CD4-positive, alpha-beta T cell treated with Interleukin-6 for 4 hours (primary cell): ENCODE measurements at regions not wholly inside any gene's neighbourhood (a gene's known extent, or its start where the extent isn't known, plus 50 kb on each side); places are given as distances from the start of the nearest gene placed in this dataset.

Source experiments
- DNase-seq: peaks from one replicate; pipeline ENCODE4 v3.0.0-alpha.2; 2020; ENCODE audit warnings: mixed read lengths

DNA sequence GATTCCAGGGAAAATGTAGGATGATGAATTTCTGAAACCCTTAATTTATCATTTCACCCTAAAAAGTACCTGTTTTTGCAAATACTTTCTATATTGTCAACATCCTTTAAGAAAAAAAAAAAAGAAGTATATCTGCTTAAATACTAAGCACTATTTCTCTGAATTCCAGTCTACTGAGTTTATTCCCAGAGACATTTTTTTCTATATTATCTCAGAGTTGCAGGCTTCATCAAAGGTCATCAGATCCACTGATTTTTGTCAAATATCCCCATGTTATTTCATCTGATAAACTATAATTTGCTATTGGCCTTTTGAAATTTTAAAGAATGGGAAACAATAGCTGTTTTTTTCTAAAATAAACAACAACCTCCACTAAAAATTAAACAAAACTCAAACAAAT is 357.6 kb upstream of the ID4 start:
- DNase-seq = no peak

DNA sequence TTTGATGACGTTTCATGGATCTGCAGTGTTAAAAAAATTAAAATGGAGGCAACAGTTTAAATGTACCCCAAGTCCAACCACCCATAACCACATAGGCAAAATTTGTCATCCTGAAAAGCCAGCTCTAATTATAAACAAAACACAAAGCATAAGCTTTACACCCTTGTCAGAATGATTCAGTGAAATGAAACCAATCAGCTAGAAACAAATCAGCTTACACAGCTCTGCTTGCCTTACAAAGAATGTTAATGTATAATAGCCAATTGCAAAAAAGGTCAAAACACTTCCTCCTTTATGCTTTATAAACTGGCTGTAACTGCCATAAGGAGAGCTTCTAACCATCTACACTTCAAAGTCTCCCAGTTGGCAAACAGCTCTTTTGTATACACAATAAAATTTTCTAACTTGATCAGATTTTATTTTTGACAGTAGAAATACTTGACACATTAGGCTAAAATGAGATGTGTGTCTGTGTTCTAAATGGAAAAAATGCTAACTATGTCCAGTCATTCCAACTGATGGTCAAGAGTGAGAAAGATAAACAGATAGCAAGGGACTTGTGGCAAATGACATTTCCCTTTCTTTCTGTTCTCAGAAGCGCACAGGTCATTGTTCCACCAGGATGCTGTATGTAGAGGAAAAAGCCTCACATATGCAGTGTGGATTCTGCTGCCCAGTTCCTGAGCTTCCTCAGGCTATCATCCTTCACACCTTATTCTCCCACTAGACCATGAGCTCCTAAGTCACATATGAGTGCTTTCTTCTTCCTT is 344.3 kb upstream of the ID4 start:
- no peak for DNase-seq

DNA sequence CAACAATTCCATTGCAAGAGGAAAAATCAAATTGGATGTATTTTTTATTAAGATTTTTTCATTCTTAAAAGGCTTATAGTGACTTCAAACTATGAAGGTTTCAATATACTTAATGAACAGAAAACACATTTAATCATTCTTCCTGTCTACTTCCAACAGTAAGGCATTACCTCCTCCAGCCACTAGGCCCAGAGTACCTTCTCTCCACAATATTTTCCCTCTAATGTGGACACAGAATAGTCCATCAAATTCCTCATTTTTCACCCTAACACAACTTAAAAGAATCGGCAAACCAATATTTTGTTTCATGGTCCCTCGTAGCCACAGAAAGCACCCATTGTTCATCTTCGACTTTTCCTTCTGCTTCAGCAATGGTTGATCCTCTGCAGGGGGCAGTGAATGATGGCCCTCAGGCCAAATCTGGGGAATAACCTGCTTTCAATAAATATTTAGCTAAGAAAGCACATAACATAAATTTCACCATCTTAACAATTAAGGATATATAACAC is 335.4 kb upstream of the ID4 start:
- no peak for DNase-seq

DNA sequence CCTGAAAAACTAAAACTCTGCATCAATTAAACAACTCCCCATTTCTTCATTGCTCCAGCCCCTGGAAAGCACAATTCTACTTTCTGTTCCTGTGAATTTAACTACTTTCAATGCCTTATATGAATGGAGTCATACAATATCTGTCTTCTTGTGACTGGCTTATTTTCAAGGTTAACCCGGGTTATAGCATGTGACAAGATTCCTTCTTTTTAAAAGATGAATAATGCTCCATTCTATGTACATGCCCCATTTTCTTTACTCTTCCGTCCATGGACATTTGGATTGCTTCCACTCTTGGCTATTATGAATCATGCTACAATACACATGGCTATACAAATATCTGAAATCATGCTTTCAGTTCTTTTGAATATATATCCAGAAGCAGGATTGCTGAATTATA is 334.9 kb upstream of the ID4 start:
- DNase-seq = no peak

GRCh38 chr6:19515939-19516338 is 321.2 kb upstream of the ID4 start:
- DNase-seq = no peak

DNA sequence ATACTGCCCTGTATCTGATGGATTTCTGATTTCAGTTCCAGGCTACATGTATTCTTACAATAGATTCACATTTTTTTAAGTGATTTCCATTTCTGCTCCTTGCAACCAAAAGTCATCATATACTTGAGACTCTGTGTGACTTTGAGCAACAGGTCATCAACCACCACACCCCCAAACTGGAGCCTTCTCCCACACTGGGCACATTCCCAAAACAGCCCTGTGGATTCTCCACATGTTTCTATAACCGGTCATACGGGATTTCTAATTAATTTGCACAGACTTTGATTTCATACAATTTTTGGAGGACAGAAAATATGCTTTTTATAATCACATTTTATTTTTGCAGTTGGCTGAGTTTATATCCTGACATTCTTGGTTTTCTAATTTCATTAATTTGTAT is 317.2 kb upstream of the ID4 start:
- DNase-seq = no peak

- DNase-seq = no peak
Observed at GRCh38 chr6:19524366-19525186, 312.6 kb upstream of the ID4 start.

DNA sequence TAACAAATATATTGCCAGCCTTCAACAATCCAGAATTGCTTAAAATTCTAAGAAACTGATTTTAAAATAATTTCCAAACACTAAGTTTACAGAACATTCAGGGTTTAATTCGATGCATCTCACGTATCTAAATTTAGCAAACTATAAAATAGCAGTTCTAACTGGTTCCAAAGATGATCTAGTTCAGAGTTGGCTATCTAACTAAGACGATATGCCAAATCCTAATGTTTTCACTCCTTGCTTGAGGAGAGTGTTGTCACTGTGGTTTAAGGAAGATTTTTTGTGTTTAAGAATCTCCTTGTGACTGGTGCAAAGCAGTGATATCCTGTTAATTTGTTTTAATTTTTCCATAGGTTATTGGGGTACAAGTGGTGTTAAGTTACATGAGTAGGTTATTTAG is 311.5 kb upstream of the ID4 start:
- DNase-seq = no peak

DNA sequence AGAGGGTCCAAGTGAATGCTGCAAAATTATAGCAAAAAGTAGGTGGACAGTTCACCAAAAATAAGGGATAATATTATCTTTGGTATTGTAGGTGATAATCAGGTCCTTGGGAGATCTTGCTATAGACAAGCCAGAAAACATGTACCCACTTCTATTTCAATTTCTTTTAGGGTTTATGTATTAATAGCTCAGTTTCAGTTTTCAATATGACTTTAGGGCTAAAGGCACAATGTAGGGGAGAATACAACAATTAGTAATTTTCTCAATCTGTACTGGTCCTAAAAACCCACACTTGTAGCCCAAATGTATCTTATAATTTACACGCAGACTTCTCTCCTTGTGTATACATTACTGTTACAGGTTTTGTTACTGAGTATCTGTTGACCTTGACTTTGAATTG is 307.0 kb upstream of the ID4 start:
- DNase-seq = no peak

DNA sequence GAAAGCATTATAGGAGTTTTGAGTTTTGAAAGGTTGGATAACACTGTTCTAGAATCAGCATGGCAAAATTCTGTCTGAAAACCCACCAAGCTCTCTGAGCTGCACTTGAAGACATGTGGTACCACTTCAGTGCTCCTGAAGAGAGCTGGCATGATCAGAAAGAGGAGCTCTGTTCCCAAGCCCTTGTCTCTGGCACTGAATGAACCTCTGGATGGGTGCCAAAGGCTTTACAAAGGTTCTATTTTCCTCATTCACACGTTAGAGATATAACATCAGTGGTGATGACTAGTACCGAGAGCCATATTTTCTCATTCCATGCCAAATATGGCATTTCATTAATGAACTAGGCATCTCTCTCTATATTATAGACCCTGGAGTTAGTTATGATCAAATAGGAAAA is 301.8 kb upstream of the ID4 start:
- DNase-seq = no peak

GRCh38 chr6:19536838-19537237 is 300.3 kb upstream of the ID4 start:
- no peak for DNase-seq

DNA sequence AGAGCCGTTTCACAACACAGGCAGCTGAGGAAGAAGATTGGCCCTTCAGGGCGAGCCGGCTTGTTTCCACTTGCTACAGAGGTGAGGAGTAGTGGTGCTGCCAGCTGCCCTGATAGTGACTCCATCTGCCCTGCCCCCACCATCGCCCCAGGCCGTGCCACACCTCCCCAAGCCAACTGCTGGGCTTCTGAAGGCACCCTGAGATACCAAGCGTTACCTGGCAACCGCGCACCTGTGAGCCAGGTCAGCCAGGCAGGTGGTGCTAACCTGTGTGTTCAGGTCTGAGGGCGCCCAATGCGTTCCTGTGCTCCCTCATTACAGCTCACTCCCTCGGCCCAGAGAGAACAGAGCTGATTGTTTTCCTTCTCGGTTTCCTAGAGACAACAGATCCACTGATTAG is 299.1 kb upstream of the ID4 start:
- DNase-seq = no peak

DNA sequence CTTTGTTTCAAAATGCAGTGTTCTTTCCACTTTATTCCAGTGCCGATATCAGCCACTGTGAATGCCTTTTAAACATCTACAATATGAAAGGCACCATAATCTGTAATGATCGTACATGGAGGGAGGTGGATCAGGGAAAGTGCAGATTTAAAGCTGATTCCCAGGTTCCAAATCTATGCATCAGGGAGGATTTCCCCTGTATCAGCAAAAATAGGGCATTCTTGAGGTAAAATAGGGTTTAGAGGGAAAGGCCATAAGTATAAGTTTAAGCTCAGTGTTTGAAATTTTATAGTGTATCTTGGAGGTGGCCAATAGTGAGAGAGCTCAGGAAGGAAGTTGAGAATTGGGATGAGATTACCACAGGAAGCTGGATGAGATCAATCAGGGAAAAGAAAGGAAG is 289.7 kb upstream of the ID4 start:
- DNase-seq = no peak

DNA sequence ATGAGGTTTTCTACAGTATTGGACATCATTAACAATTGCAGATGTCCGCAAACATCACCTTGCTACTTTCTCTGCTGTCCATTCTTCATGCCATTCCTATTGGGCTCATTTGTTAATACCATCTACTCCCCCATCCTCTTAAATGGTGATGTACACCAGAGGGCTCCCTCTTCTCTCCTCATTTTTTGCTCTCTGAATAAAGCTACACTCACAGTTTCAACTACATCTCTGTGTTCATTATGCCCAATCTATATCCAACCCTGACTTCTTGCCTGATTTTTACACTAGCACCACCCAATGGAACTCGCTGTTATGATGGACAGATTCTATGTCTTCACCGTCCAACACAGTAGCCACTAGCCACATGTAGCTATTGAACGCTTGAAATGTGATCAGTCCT is 288.1 kb upstream of the ID4 start:
- no peak for DNase-seq

DNA sequence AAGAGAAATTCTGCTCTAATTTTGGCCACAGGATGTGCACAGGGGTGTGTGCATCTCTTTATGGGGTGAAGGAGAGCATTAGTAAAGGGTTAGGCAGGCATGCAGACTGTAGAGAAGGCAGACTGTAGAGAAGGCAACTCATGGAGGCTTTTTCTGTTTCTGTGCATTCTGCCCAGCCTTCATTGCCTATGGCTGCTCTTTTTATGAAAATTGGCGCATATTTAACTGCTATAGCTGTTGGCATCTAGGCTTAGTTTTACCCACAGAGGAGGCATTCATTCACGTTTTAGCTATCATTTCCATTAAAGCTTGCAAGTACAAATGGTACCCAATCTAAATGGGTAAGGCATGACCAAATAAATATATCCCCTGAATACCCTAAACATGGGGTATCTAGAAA is 286.8 kb upstream of the ID4 start:
- DNase-seq = no peak

GRCh38 chr6:19551611-19552010 is 285.6 kb upstream of the ID4 start:
- no peak for DNase-seq

DNA sequence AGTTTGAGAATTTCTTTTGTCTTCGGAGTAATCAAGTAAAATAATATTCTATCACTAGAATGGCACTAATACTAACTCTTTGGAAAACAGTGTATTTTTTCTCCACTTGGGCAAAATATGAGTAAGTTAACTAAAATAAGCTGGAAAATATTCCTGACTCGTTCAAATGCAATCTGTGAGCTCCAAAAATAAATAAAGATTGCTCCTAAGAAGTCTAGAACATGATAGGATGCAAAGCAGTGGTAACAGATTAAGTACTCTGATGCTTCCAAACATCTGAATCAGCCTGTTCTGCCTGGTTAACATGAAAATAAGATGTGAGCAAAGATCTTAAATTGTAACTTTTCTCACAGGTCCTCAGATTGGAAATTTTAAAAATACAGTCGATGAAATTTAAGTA is 285.1 kb upstream of the ID4 start:
- no peak for DNase-seq

GRCh38 chr6:19552588-19552987 is 284.6 kb upstream of the ID4 start:
- no peak for DNase-seq

DNA sequence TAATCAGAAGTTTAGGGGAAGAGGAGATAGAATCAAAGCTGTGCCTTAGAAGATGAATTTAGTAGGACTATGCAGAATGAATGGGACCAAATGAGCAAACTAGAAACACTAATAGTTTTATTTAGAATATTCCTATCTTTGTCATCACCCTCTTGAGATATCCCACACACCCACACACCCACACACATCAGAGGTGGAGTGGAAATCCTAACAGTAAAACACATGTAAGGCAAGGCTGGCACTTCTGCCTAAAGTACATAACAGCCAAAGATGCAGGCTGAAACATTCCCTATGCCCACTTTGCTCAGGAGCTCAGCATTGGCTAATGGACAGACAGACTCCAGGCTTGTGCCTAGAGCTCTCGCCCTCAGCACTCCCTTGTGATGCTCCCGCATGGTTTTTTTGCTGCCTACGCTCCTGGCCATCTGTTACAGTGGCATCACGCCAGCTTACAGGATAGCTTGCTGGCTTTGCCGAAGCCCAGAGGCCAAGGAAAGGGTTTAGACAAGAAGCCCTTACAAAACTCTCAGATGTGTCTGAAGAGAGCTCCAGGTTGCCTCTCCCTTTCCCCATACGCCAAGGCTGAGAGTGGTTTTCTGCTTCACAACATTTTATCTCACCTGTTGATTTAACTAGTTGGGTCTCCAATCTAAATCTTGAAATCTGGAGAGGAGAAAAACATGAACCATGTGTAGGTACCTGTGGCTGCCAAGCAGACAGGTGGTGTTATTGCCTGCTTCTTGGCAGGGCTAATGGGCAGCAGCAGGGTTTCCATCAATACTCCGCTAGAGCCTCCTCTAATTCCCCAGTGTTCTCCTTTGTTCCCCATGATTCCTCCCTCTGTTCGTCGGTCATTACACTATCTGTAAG is 282.6 kb upstream of the ID4 start:
- DNase-seq = no peak

- no peak for DNase-seq
Observed at GRCh38 chr6:19557191-19557590, 280.0 kb upstream of the ID4 start.

GRCh38 chr6:19558201-19558600 is 279.0 kb upstream of the ID4 start:
- no peak for DNase-seq

GRCh38 chr6:19558934-19559333 is 278.2 kb upstream of the ID4 start:
- DNase-seq = no peak

DNA sequence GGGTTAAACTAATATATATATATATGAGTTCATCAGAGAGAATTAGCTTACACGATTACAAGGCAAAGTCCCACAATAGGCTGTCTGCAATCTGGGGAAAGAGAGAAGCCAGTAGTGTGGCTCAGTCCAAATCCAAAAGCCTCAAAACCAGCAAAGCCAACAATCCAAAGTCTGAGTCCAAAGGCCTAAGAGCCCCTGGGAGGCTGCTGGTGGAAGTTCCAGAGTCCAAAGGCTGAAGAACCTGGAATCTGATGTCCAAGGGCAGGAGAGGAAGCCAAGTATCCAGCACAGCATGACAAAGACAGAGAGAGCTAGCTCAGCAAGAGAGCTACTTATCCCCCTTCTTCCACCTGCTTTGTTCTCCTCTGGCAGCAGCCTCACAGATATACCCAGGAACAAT is 274.7 kb upstream of the ID4 start:
- no peak for DNase-seq
